Liver (tissue), 7 donors: ENCODE measurements at regions not wholly inside any gene's neighbourhood (a gene's known extent, or its start where the extent isn't known, plus 50 kb on each side); places are given as distances from the start of the nearest gene placed in this dataset.

Experiments used
- DNase-seq: peaks from one replicate; pipeline ENCODE4 v3.0.0-alpha.2; 2017; ENCODE audit warnings: low spot score
- H3K27ac ChIP-seq, 2 donors: one replicate each; pipeline ENCODE4 v1.7.0; 2013; ENCODE audit warnings: inconsistent platforms in 2 of 2, low read length in 2 of 2, control low read depth in 1 of 2, low read depth in 1 of 2, mild to moderate bottlenecking in 1 of 2
- H3K27me3 ChIP-seq, 4 donors: one replicate each; pipeline versions ENCODE4 v1.6.1 to v1.7.0; 2013; ENCODE audit warnings: low read length in 3 of 4, inconsistent platforms in 1 of 4, mild to moderate bottlenecking in 1 of 4, moderate library complexity in 1 of 4; ENCODE audit not compliant: control insufficient read depth in 4 of 4, insufficient read depth in 4 of 4
- H3K36me3 ChIP-seq, 4 donors: one replicate each; pipeline versions ENCODE4 v1.6.1 to v1.7.0; 2013; ENCODE audit warnings: low read length in 3 of 4, mild to moderate bottlenecking in 3 of 4, low read depth in 1 of 4, moderate library complexity in 1 of 4; ENCODE audit not compliant: control insufficient read depth in 4 of 4, insufficient read depth in 3 of 4
- H3K4me1 ChIP-seq, 4 donors: one replicate each; pipeline versions ENCODE4 v1.6.1 to v1.7.0; 2013; ENCODE audit warnings: low read length in 3 of 4, mild to moderate bottlenecking in 3 of 4, moderate library complexity in 1 of 4; ENCODE audit not compliant: control insufficient read depth in 4 of 4, insufficient read depth in 4 of 4
- H3K4me3 ChIP-seq, 3 donors: one replicate each; pipeline versions ENCODE4 v1.6.1 to v1.7.0; 2013; ENCODE audit warnings: low read length in 3 of 3, control low read depth in 1 of 3, low read depth in 1 of 3, mild to moderate bottlenecking in 1 of 3
- H3K9ac ChIP-seq, 2 donors: one replicate each; pipeline ENCODE4 v1.7.0; 2013; ENCODE audit warnings: low read length in 2 of 2, mild to moderate bottlenecking in 2 of 2, moderate library complexity in 2 of 2, control low read depth in 1 of 2, low read depth in 1 of 2
- H3K9me3 ChIP-seq, 4 donors: one replicate each; pipeline versions ENCODE4 v1.6.1 to v1.7.0; 2013; ENCODE audit warnings: low read length in 3 of 4; ENCODE audit not compliant: control insufficient read depth in 4 of 4
- FOXA1 ChIP-seq: IDR thresholded peaks from 2 replicates; pipeline ENCODE4 v1.6.1; 2016; ENCODE audit warnings: antibody characterized with exemption
- FOXA2 ChIP-seq: IDR thresholded peaks from 2 replicates; pipeline ENCODE4 v1.6.1; 2016; ENCODE audit warnings: antibody characterized with exemption
- NR2F2 ChIP-seq: IDR thresholded peaks from 2 replicates; pipeline ENCODE4 v1.6.1; 2016; ENCODE audit warnings: antibody characterized with exemption
- RAD21 ChIP-seq, 2 donors: IDR thresholded peaks; 2 replicates each; pipeline ENCODE4 v1.6.1; 2016; ENCODE audit warnings: antibody characterized with exemption in 2 of 2, mild to moderate bottlenecking in 2 of 2
- YY1 ChIP-seq: IDR thresholded peaks from 2 replicates; pipeline ENCODE4 v1.6.1; 2016; ENCODE audit warnings: antibody characterized with exemption, mild to moderate bottlenecking
- WGBS: extraction: QIAGEN DNeasy Blood & Tissue Kit; methylation state at CpG from one replicate; pipeline ENCODE4 v1.1.7; 2013; 5-methylcytosine and 5-hydroxymethylcytosine counted together
- TF ChIP-seq, protein P1 (sequence below): IDR thresholded peaks from 2 replicates; pipeline ENCODE4 v1.6.1; 2016; ENCODE audit warnings: antibody characterized with exemption, mild to moderate bottlenecking
- TF ChIP-seq, protein P2 (sequence below): IDR thresholded peaks from 2 replicates; pipeline ENCODE4 v1.6.1; 2016; ENCODE audit warnings: antibody characterized with exemption
- donor health status: healthy.
- donor health status: healthy.
- donor health status: healthy.
- donor health status: healthy.

DNA sequence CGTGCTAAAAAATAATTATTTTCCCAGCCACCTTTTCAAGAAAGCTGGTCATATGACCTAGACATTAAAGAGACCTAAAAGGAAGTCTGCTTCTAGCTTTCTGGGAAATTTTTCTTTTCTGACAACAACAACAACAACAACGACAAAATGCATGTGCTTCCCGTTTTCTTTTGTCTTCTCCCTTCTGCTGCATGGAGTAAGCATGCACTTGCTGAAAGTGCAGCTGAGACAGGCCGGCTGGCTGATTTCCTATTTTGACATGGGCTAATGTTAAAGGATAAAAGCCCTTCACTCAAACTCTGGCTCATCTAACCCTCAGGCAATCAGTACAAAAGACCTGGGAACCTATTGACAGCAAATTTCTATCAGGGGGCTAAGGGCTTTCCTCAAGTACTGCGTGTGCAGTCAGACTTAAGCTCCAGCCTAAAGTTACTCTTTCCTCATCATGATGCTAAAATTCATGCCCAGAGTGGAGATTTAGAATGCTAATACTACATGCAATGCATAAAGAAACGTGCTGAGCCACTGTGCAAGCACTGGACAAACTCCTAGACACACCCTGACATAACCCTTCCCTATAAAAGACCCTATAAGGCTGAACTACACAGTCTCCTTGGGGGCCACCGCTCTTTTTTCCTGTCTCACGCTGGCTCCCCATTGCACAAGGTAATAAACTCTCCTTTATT, 811.1 kb downstream of the UQCRFS1 start (continued):
- TF ChIP-seq NR2F2 (no peak), YY1 (no peak)
- TF ChIP-seq, protein P1, sequence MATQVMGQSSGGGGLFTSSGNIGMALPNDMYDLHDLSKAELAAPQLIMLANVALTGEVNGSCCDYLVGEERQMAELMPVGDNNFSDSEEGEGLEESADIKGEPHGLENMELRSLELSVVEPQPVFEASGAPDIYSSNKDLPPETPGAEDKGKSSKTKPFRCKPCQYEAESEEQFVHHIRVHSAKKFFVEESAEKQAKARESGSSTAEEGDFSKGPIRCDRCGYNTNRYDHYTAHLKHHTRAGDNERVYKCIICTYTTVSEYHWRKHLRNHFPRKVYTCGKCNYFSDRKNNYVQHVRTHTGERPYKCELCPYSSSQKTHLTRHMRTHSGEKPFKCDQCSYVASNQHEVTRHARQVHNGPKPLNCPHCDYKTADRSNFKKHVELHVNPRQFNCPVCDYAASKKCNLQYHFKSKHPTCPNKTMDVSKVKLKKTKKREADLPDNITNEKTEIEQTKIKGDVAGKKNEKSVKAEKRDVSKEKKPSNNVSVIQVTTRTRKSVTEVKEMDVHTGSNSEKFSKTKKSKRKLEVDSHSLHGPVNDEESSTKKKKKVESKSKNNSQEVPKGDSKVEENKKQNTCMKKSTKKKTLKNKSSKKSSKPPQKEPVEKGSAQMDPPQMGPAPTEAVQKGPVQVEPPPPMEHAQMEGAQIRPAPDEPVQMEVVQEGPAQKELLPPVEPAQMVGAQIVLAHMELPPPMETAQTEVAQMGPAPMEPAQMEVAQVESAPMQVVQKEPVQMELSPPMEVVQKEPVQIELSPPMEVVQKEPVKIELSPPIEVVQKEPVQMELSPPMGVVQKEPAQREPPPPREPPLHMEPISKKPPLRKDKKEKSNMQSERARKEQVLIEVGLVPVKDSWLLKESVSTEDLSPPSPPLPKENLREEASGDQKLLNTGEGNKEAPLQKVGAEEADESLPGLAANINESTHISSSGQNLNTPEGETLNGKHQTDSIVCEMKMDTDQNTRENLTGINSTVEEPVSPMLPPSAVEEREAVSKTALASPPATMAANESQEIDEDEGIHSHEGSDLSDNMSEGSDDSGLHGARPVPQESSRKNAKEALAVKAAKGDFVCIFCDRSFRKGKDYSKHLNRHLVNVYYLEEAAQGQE = no peak

DNA sequence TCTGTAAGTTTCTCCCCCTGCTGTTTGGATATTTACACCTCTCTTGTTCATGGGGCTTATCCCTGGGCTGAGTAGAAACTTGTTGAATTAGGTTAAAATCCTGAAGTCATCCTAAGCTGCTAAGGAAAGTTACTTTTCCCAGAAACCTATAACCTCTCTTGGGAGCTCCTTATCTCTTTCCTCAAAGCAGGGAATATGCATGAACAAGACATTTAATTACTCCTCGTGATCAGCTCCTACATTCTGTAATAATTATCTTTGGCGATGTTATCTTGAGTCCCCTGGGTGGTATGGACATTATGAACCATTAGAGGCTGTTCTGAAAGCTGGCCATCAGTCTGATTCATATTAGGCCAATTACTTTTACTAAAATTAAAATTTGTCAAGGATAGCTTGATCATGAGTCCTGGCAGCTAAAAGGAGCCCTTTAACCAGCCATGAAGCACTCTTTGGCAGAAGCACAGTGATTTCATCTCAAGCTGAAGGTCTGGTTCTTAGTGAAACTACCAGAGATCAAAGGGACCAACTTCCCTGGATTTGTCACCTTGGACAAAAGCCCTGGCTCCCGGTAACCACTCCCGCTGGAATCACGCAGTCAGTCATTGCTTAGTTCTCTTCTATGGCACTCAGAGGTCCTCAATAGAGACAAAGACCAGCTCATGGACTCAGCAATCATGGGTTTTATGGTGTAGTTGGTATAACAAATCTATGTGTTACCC, 811.8 kb downstream of the UQCRFS1 start:
- Histone ChIP-seq H3K4me1 (no peaks in the 10 kb centered on the region), H3K9ac (no peak overlapping the region)

DNA sequence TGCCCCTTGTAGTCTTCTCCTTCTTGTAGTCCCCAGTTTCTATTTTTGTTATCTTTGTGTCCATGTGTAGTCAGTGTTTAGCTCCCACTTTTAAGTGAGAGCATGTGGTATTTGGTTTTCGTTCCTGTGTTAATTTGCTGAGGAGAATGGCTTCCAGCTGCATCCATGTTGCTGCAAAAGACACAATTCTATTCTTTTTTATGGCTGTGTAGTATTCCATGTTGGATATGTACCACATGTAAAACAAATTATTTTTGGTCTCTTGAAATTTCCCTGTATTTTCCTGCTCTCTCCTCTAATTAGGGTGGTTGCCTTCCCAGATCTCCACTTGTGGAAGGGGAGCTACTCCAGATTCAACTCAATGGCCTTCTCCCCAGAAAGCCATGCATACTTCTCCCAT, 813.8 kb downstream of the UQCRFS1 start:
- WGBS = 75% methylated on average over 1 of the region's 1 CpG
- DNase-seq = no peak
- H3K4me1 ChIP-seq = no peaks in the 10 kb centered on the region
- TF ChIP-seq YY1 (no peak), FOXA1 (no peak), RAD21 (IDR thresholded peaks at IDR 0.05) (no peak)
- TF ChIP-seq, protein P1 = no peak
- TF ChIP-seq, protein P2, sequence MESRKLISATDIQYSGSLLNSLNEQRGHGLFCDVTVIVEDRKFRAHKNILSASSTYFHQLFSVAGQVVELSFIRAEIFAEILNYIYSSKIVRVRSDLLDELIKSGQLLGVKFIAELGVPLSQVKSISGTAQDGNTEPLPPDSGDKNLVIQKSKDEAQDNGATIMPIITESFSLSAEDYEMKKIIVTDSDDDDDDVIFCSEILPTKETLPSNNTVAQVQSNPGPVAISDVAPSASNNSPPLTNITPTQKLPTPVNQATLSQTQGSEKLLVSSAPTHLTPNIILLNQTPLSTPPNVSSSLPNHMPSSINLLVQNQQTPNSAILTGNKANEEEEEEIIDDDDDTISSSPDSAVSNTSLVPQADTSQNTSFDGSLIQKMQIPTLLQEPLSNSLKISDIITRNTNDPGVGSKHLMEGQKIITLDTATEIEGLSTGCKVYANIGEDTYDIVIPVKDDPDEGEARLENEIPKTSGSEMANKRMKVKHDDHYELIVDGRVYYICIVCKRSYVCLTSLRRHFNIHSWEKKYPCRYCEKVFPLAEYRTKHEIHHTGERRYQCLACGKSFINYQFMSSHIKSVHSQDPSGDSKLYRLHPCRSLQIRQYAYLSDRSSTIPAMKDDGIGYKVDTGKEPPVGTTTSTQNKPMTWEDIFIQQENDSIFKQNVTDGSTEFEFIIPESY = no peak
- H3K4me3 ChIP-seq = no peak overlapping the region
- H3K9me3 ChIP-seq = no peaks in the 10 kb centered on the region
- peaks cover 0 to 5% (median under 1%) of the 10 kb centered on the region in 4 donors for H3K27me3 ChIP-seq
- no peaks in the 10 kb centered on the region for H3K36me3 ChIP-seq
- H3K9ac ChIP-seq = no peak overlapping the region
- no peak overlapping the region for H3K27ac ChIP-seq

More for the DNA sequence above, 811.8 kb downstream of the UQCRFS1 start:
- WGBS = 37% methylated on average over 5 of the region's 5 CpGs
- Histone ChIP-seq H3K4me3 (no peak overlapping the region), H3K36me3 (no peaks in the 10 kb centered on the region), H3K27ac (no peak overlapping the region), H3K9me3 (no peaks in the 10 kb centered on the region), H3K27me3 (peaks cover 0 to 5% (median 0%) of the 10 kb centered on the region in 4 donors)
- DNase-seq = no peak
- TF ChIP-seq YY1 (no peak), FOXA2 (no peak)
- TF ChIP-seq, protein P1 = no peak
